ENCODE measurements at regions not wholly inside any gene's neighbourhood (a gene's known extent, or its start where the extent isn't known, plus 50 kb on each side); places are given as distances from the start of the nearest gene placed in this dataset.

DNA sequence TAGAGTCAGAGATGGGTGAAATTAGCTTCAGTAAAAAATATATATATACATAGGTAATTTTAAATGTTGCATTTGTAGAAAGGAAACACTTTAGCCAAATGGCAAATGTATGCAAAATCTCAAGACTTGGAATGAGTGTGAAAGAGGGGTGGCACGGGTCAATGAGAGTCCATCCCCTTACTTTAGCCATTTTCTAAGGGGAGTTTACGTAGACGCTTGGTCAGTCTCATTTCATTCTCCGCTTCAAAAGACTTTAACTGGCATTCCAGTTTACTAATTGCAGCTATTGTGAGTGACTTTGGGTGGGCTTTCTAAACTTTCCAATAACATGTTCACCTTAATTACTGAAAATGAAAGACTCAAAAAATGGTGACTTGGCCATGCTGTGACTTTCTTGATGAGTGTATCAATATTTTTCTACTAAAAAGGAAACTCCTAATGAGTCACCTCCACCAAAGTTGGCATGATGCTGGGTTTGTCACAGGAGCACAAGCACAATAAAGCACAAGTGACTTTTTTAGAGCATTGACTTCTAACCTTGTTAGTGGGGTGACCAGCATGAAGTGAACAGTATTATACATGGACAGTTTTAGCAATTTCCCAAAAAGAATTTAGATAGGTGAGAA, 356.0 kb upstream of the RASGEF1B start:
- TF ChIP-seq, protein P1, sequence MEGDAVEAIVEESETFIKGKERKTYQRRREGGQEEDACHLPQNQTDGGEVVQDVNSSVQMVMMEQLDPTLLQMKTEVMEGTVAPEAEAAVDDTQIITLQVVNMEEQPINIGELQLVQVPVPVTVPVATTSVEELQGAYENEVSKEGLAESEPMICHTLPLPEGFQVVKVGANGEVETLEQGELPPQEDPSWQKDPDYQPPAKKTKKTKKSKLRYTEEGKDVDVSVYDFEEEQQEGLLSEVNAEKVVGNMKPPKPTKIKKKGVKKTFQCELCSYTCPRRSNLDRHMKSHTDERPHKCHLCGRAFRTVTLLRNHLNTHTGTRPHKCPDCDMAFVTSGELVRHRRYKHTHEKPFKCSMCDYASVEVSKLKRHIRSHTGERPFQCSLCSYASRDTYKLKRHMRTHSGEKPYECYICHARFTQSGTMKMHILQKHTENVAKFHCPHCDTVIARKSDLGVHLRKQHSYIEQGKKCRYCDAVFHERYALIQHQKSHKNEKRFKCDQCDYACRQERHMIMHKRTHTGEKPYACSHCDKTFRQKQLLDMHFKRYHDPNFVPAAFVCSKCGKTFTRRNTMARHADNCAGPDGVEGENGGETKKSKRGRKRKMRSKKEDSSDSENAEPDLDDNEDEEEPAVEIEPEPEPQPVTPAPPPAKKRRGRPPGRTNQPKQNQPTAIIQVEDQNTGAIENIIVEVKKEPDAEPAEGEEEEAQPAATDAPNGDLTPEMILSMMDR (IDR thresholded peaks at IDR 0.05) = no peak
- no peaks in the 10 kb centered on the region for H3K9me3 Mint-ChIP-seq
- no peaks in the 10 kb centered on the region for H3K27me3 Mint-ChIP-seq (ENCODE audit: low read depth, poor library complexity)
- no peak for DNase-seq
- H3K36me3 Mint-ChIP-seq (ENCODE audit: low read depth) = no peaks in the 10 kb centered on the region
- no peaks in the 10 kb centered on the region for H3K4me1 Mint-ChIP-seq
- H3K4me3 Mint-ChIP-seq = no peak overlapping the region
- no peak overlapping the region for H3K27ac Mint-ChIP-seq

- no peak for DNase-seq
- Mint-ChIP-seq H3K27ac (no peak overlapping the region), H3K4me1 (no peaks in the 10 kb centered on the region), H3K36me3 (ENCODE audit: low read depth) (no peaks in the 10 kb centered on the region), H3K27me3 (ENCODE audit: low read depth, poor library complexity) (no peaks in the 10 kb centered on the region), H3K4me3 (no peak overlapping the region), H3K9me3 (no peaks in the 10 kb centered on the region)
- TF ChIP-seq, protein P1 (IDR thresholded peaks at IDR 0.05) = no peak
Observed at GRCh38 chr4:81826817-81827424, 355.2 kb upstream of the RASGEF1B start.

- no peak for DNase-seq
- Mint-ChIP-seq H3K36me3 (ENCODE audit: low read depth) (no peaks in the 10 kb centered on the region), H3K4me1 (no peaks in the 10 kb centered on the region), H3K4me3 (no peak overlapping the region), H3K27ac (no peak overlapping the region), H3K9me3 (no peaks in the 10 kb centered on the region), H3K27me3 (ENCODE audit: low read depth, poor library complexity) (no peaks in the 10 kb centered on the region)
- TF ChIP-seq, protein P1 (IDR thresholded peaks at IDR 0.05) = no peak
Observed at GRCh38 chr4:81826335-81826734, 354.6 kb upstream of the RASGEF1B start.

GRCh38 chr4:81818385-81818920, 346.7 kb upstream of the RASGEF1B start:
- peaks cover 14% of the 10 kb centered on the region for H3K4me1 Mint-ChIP-seq
- H3K27ac Mint-ChIP-seq = no peak overlapping the region
- TF ChIP-seq, protein P1 (IDR thresholded peaks at IDR 0.05) = no peak
- no peak for DNase-seq
- H3K36me3 Mint-ChIP-seq (ENCODE audit: low read depth) = no peaks in the 10 kb centered on the region
- peaks cover 6% of the 10 kb centered on the region for H3K27me3 Mint-ChIP-seq (ENCODE audit: low read depth, poor library complexity)
- peaks cover 3% of the 10 kb centered on the region for H3K9me3 Mint-ChIP-seq
- H3K4me3 Mint-ChIP-seq = no peak overlapping the region

DNA sequence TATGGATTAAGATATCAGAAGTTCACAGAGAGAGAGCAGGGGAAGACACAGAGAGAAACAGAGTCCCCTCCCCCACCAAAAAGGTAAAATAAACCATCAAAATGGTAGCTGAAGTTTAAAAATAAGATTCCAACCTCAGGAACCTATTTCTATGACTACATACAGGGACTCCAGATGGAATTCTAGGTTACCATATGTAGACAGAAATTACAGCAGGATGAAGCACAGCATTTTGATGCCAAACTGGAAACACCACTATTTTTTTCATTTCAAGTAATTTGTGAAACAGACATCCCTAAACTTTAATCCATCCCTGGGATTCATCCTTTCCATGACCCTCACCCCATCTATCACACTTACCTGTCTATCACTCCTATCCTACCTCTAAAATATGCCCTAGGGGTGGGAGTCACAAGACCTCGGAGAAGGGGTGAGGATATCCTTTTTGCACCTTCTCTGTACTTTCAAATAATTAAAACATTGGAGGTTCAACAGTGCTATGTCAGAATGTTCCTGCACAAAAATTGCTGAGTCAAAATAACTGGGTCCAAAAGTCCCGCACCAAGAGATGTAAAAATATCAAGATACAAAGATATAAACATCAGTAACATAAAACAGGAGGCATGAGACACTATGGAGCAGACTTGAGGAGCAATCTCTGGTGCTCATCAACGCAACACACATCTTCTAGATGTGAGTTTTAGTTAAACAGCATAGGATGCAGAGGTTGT, 344.5 kb upstream of the RASGEF1B start:
- peaks cover 14% of the 10 kb centered on the region for H3K4me1 Mint-ChIP-seq
- H3K9me3 Mint-ChIP-seq = peaks cover 3% of the 10 kb centered on the region
- TF ChIP-seq, protein P1 (IDR thresholded peaks at IDR 0.05) = no peak
- H3K27me3 Mint-ChIP-seq (ENCODE audit: low read depth, poor library complexity) = peaks cover 10% of the 10 kb centered on the region
- H3K36me3 Mint-ChIP-seq (ENCODE audit: low read depth) = no peaks in the 10 kb centered on the region
- no peak overlapping the region for H3K4me3 Mint-ChIP-seq
- no peak for DNase-seq
- no peak overlapping the region for H3K27ac Mint-ChIP-seq

All from nephron progenitor cell (in vitro differentiated cells).